Activated CD8-positive, alpha-beta T cell treated with anti-CD3 and anti-CD28 coated beads, Interleukin-2, amount 10 ng/mL, durations not matched to agents 7 days and 5 days (primary cell): ENCODE measurements at regions not wholly inside any gene's neighbourhood (a gene's known extent, or its start where the extent isn't known, plus 50 kb on each side); places are given as distances from the start of the nearest gene placed in this dataset.
"Not testable (repeated sequence)": the region's sequence is repeated elsewhere in the genome, so short reads cannot be mapped to it uniquely, and the experiment has no call there.

Experiments used
- ATAC-seq: fragments of 150-1000 bp; cut with Tn5 transposase; one replicate; pipeline ENCODE4 v1.10.0; 2021; ENCODE audit warnings: moderate library complexity
- CTCF ChIA-PET: fragments of 350-600 bp; sonication (Branson Sonifier 250); formaldehyde crosslinking; loops from one replicate; lab custom pipeline; 2021; ENCODE audit warnings: antibody characterized with exemption; lab: Charles Lee
- POLR2A ChIA-PET: fragments of 350-600 bp; sonication (Branson Sonifier 250); formaldehyde crosslinking; loops from one replicate; lab custom pipeline; 2021; ENCODE audit warnings: antibody characterized with exemption; lab: Charles Lee
- DNase-seq: peaks from one replicate; pipeline ENCODE4 v3.0.0-alpha.2; 2020
- H3K27ac Mint-ChIP-seq: one replicate; pipeline ENCODE4 v1.8.0; 2021; ENCODE audit warnings: mild to moderate bottlenecking, mixed read lengths
- H3K27me3 Mint-ChIP-seq: one replicate; pipeline ENCODE4 v1.8.0; 2021; ENCODE audit warnings: low read depth, mixed read lengths
- H3K36me3 Mint-ChIP-seq: one replicate; pipeline ENCODE4 v1.8.0; 2021; ENCODE audit warnings: low read depth, mixed read lengths
- H3K4me1 Mint-ChIP-seq: one replicate; pipeline ENCODE4 v1.8.0; 2021; ENCODE audit warnings: low read depth, mixed read lengths
- H3K4me3 Mint-ChIP-seq: one replicate; pipeline ENCODE4 v1.8.0; 2021; ENCODE audit warnings: mild to moderate bottlenecking, mixed read lengths
- H3K9me3 Mint-ChIP-seq: one replicate; pipeline ENCODE4 v1.8.0; 2022; ENCODE audit warnings: mixed read lengths; ENCODE audit not compliant: insufficient read depth

DNA sequence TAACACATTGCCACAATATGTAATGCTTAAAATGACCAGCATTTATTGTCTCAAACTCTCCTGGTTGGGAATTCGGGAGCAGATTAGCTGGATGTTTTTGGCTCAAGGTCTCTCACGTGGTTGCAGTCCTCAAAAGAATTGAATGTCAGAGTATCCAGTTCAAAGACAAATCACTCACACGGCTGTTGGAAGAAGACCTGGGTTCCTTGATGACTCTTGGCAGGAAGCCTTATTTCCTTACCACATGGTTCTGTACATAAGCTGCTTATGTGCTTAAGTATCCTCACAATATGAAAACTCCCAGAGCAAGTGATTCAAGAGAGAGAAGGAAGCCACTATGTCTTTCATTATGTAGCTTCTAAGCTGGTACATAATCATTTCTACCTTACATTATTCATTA, 230.3 kb upstream of the PTPRD start:
- H3K4me1 Mint-ChIP-seq, result no peaks in the 10 kb centered on the region
- peaks cover 23% of the 10 kb centered on the region for H3K9me3 Mint-ChIP-seq
- no peaks in the 10 kb centered on the region for H3K27me3 Mint-ChIP-seq
- DNase-seq (no peak), ATAC-seq (no peak)
- H3K36me3 Mint-ChIP-seq, result no peaks in the 10 kb centered on the region
- ChIA-PET POLR2A (no interaction called here), CTCF (no interaction called here)
- no peak overlapping the region for H3K4me3 Mint-ChIP-seq
- no peak overlapping the region for H3K27ac Mint-ChIP-seq

DNA sequence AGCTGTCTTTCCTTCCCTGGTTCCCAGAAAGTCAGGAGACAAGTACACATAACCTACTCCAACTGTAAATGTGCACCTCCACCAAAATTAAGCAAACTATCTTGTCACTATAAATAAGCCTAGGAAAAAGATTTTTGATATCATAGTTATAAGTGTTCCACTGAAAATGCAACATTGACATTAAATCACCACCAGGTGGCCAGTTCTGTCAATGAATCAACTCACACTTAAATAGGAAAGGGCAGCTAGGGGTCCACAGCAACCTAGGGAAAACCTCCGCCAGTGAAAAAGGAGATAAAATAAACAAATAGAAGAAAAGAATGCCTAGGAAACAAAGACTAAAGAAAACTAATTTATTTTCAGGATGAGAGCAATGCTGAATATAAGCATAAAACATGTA, 243.0 kb upstream of the PTPRD start:
- H3K27ac Mint-ChIP-seq, result no peak overlapping the region
- H3K36me3 Mint-ChIP-seq, result no peaks in the 10 kb centered on the region
- peaks cover 15% of the 10 kb centered on the region for H3K9me3 Mint-ChIP-seq
- no peak for ATAC-seq
- H3K4me1 Mint-ChIP-seq, result no peaks in the 10 kb centered on the region
- ChIA-PET POLR2A (no interaction called here), CTCF (no interaction called here)
- no peak overlapping the region for H3K4me3 Mint-ChIP-seq
- no peak for DNase-seq
- H3K27me3 Mint-ChIP-seq, result no peaks in the 10 kb centered on the region

DNA sequence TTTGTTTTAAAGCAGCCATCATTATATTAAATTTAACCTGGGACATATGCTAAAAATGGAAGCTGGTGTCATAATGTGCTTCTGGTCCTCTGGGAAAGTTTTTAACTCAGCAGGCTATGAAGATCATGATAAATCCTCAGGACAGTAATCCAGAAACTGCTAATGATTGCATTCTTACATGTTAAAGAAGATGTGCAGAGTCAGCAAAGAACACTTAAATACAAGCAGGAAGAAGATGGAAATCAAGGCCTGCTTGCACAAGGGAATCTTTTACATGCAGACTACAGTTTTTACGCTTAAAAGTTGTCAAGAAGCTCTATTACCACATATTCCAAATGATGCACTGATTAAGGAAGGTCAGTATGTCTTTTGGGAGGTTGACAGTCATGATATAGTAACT, 246.0 kb upstream of the PTPRD start:
- DNase-seq (no peak), ATAC-seq (no peak)
- Mint-ChIP-seq H3K9me3 (peaks cover 23% of the 10 kb centered on the region), H3K27me3 (no peaks in the 10 kb centered on the region), H3K36me3 (no peaks in the 10 kb centered on the region), H3K4me3 (no peak overlapping the region), H3K27ac (no peak overlapping the region), H3K4me1 (no peaks in the 10 kb centered on the region)
- CTCF ChIA-PET, result no interaction called here
- POLR2A ChIA-PET, result no interaction called here

DNA sequence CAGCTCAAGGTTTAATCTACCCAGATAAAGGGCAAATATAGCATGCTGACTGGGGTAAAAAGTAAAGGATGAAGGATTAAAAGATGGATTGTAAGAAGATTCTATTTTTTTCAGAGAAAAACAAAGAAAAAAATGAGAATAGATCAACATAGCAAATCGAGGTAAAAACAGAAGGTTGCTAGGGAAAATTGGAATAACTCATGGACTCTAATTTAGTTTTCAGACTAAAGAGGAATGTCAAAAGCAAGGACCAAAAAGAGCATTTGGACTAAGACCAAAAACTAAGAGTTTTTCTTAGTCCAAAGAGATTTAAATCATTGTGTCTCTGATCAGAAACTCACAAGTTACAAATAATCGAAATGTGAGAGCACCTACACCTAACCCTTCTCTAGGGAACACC, 250.7 kb upstream of the PTPRD start:
- POLR2A ChIA-PET, result no interaction called here
- H3K27me3 Mint-ChIP-seq, result no peaks in the 10 kb centered on the region
- no peak overlapping the region for H3K4me3 Mint-ChIP-seq
- no peak overlapping the region for H3K27ac Mint-ChIP-seq
- DNase-seq, result no peak
- H3K36me3 Mint-ChIP-seq, result no peaks in the 10 kb centered on the region
- H3K4me1 Mint-ChIP-seq, result no peaks in the 10 kb centered on the region
- CTCF ChIA-PET, result no interaction called here
- H3K9me3 Mint-ChIP-seq, result peaks cover 18% of the 10 kb centered on the region
- no peak for ATAC-seq

DNA sequence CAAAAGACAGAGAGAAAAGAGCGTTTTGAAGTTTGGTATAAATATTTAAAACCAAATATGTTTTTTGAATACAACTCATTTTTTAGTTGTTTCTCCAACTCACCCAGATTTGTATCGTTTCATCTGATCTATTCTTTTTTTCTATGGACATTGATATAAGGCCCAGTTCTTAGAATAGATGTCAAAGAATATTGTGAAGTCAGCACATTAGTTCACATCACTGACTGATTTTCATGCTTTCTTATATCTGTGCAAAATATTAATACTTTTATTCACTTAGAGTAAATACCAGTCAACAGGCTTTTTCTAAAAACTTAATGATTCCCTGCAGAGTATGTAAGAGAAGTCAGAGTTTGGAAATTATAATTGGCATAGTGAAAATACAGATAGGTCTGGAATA, 254.4 kb upstream of the PTPRD start:
- DNase-seq, result no peak
- CTCF ChIA-PET, result no interaction called here
- Mint-ChIP-seq H3K27me3 (no peaks in the 10 kb centered on the region), H3K4me3 (no peak overlapping the region), H3K36me3 (no peaks in the 10 kb centered on the region), H3K4me1 (no peaks in the 10 kb centered on the region), H3K27ac (no peak overlapping the region), H3K9me3 (peaks cover 11% of the 10 kb centered on the region)
- POLR2A ChIA-PET, result no interaction called here
- no peak for ATAC-seq

DNA sequence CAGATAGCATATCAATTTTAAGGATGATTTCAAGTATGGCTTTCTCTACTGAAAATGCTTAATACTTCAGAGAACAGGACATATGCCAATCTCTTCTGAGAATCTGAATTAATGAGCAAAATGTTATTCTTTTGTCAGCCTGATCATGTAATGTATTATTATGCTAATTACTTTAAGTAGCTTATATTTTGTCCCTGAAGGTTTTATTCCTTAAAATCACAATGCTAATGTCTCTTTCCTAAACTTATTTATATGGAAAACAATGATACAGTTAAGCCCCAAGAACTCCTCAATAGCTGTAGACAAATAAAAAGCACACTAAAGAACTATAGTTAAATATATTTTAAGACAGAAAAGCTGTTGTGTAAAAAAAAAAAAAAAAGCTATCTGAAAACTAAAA, 256.9 kb upstream of the PTPRD start:
- Mint-ChIP-seq H3K27me3 (no peaks in the 10 kb centered on the region), H3K9me3 (peaks cover 4% of the 10 kb centered on the region), H3K36me3 (no peaks in the 10 kb centered on the region), H3K4me3 (no peak overlapping the region), H3K4me1 (no peaks in the 10 kb centered on the region), H3K27ac (no peak overlapping the region)
- DNase-seq (no peak), ATAC-seq (no peak)
- ChIA-PET POLR2A (no interaction called here), CTCF (no interaction called here)

DNA sequence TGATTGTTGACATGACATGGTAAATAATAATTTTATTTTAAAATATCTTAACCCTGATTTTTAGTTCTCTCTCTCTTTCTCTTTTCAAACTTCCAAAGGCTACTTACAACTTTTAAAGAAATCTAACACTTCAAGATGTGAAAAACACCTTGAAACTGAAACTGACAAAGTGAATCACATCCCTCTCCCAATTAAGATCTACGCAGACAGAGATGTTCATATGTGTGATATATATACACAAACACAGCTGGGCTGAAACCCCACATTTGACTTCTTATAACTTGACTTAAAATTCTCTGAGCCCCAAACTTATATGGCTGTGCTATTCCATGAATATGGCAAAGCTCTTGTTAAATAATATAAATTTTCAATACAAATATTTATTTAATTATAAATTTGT, 261.2 kb upstream of the PTPRD start:
- Mint-ChIP-seq H3K27me3 (no peaks in the 10 kb centered on the region), H3K4me1 (no peaks in the 10 kb centered on the region), H3K4me3 (no peak overlapping the region), H3K36me3 (no peaks in the 10 kb centered on the region), H3K9me3 (peaks cover 10% of the 10 kb centered on the region), H3K27ac (no peak overlapping the region)
- DNase-seq (no peak), ATAC-seq (no peak)
- CTCF ChIA-PET, result no interaction called here
- POLR2A ChIA-PET, result no interaction called here

DNA sequence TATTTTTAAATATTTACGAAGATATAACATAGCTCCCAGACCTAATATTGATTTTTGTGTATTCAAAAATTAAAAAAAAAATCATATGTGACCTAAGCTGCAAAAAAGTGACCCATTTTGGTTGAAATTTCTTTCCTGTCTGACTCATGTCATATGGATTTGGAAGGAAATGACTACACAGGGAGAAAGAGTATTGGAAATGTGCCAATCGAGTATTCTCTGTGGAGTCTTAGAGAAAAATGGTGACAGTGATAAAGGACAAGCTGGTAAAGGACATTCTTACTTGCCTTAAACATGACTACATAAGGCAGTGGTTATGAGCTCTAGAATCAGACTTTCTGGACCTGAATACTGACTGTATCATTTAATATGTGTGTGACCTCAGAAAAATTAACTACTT, 262.9 kb upstream of the PTPRD start:
- no peak for DNase-seq
- no peaks in the 10 kb centered on the region for H3K27me3 Mint-ChIP-seq
- POLR2A ChIA-PET, result no interaction called here
- no peak overlapping the region for H3K4me3 Mint-ChIP-seq
- H3K27ac Mint-ChIP-seq, result no peak overlapping the region
- no peak for ATAC-seq
- peaks cover 13% of the 10 kb centered on the region for H3K9me3 Mint-ChIP-seq
- CTCF ChIA-PET, result no interaction called here
- no peaks in the 10 kb centered on the region for H3K4me1 Mint-ChIP-seq
- H3K36me3 Mint-ChIP-seq, result no peaks in the 10 kb centered on the region

DNA sequence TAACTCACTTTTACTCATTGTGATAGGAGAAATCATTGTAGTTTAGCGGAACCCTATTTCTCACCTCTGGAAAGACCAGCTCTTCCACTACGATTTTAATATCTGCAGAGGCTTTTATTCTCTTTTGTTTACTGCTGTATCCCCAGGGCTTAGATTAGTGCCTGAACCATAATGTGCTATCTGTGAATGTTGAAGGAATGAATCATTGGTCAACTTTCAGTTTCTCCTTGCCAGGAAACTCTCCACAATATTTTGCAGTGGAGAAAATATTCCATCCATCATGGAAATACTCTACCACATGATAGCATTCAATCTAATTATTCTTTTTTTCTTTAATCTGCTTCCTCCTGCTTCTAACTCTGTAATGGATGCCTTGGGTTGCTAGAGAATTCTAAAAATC, 263.5 kb upstream of the PTPRD start:
- ATAC-seq (no peak), DNase-seq (no peak)
- H3K36me3 Mint-ChIP-seq, result no peaks in the 10 kb centered on the region
- ChIA-PET CTCF (no interaction called here), POLR2A (no interaction called here)
- no peak overlapping the region for H3K4me3 Mint-ChIP-seq
- no peak overlapping the region for H3K27ac Mint-ChIP-seq
- H3K9me3 Mint-ChIP-seq, result peaks cover 13% of the 10 kb centered on the region
- no peaks in the 10 kb centered on the region for H3K27me3 Mint-ChIP-seq
- H3K4me1 Mint-ChIP-seq, result no peaks in the 10 kb centered on the region

DNA sequence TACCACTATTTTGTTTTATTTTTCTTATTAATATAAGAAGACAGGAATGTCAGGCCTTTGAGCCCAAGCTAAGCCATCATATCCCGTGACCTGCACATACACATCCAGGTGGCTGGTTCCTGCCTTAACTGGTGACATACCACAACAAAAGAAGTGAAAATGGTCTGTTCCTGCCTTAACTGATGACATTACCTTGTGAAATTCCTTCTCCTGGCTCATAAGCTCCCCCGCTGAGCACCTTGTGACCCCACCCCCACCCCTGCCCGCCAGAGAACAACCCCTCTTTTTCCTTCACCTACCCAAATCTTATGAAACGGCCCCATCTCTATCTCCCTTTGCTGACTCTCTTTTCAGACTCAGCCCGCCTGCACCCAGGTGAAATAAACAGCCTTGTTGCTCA, 277.5 kb upstream of the PTPRD start:
- H3K9me3 Mint-ChIP-seq, result peaks cover 20% of the 10 kb centered on the region
- ATAC-seq, H3K27ac Mint-ChIP-seq, DNase-seq, H3K36me3 Mint-ChIP-seq, H3K27me3 Mint-ChIP-seq, H3K4me3 Mint-ChIP-seq, CTCF ChIA-PET, POLR2A ChIA-PET, H3K4me1 Mint-ChIP-seq: not testable (repeated sequence)

DNA sequence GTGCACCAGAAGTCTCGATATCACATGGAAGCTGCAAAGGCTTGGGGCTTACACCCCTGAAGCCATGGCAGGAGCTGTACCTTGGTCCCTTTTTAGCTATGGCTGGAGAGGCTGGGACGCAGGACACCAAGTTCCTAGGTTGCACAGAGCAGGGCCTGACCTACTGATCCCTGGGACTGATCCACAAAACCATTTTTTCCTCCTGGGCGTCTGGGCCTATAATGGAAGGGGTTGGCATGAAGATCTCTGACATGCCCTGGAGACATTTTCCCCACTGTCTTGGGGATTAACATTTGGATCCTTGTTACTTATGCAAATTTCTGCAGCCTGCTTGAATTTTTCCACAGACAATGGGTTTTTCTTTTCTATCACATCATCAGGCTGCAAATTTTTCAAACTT, 286.7 kb upstream of the PTPRD start:
- ChIA-PET CTCF (no interaction called here), POLR2A (no interaction called here)
- Mint-ChIP-seq H3K27me3 (no peaks in the 10 kb centered on the region), H3K4me3 (no peak overlapping the region), H3K9me3 (peaks cover 17% of the 10 kb centered on the region), H3K27ac (no peak overlapping the region), H3K4me1 (no peaks in the 10 kb centered on the region), H3K36me3 (no peaks in the 10 kb centered on the region)
- ATAC-seq (no peak), DNase-seq (no peak)

DNA sequence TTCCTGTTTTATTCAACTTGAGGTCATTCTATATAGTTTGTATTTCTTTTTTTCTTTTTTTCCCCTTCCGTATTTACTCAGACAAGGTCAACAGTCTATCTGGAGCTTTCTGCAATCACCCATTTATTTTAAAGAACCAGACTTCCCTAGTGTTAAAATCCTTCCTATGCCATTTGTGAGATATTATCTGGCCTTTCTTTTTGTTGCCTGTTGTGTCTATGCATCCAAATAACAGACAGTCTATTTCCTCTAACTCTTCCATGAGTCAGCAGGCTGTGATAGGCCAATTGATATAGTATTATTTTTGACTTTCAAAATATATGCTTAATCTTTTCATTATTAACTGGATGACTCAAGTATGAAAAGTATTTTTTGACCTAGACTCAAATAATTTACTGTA, 291.2 kb upstream of the PTPRD start:
- H3K4me3 Mint-ChIP-seq, result no peak overlapping the region
- no peaks in the 10 kb centered on the region for H3K36me3 Mint-ChIP-seq
- DNase-seq (no peak), ATAC-seq (no peak)
- no peaks in the 10 kb centered on the region for H3K27me3 Mint-ChIP-seq
- H3K4me1 Mint-ChIP-seq, result no peaks in the 10 kb centered on the region
- ChIA-PET CTCF (no interaction called here), POLR2A (no interaction called here)
- no peak overlapping the region for H3K27ac Mint-ChIP-seq
- peaks cover 19% of the 10 kb centered on the region for H3K9me3 Mint-ChIP-seq

DNA sequence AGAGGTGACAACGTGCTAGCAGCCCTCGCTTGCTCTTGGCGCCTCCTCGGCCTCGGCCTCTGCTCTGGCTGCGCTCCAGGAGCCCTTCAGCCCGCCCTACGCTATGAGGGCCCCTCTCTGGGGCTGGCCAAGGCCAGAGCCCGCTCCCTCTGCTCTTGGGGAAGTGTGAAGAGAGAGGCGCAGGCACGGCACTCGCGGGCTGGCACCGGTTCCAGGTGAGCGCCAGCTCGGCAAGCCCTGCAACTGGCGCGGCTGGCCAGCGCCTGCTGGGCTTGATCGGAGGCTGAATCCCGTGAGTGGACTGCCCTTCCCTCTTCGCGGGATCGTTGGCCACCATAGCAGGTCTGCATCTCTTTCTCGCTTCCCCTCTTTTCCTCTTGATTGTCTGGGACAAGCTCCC, 298.0 kb upstream of the PTPRD start:
- POLR2A ChIA-PET, result no interaction called here
- Mint-ChIP-seq H3K27ac (no peak overlapping the region), H3K4me3 (no peak overlapping the region)

More for the DNA sequence above, 298.0 kb upstream of the PTPRD start:
- Mint-ChIP-seq H3K36me3 (no peaks in the 10 kb centered on the region), H3K4me1 (no peaks in the 10 kb centered on the region), H3K27me3 (no peaks in the 10 kb centered on the region), H3K9me3 (peaks cover 16% of the 10 kb centered on the region)
- CTCF ChIA-PET, result no interaction called here
- DNase-seq, result no peak
- no peak for ATAC-seq
